ENCODE measurements at regions not wholly inside any gene's neighbourhood (a gene's known extent, or its start where the extent isn't known, plus 50 kb on each side); places are given as distances from the start of the nearest gene placed in this dataset.
"Not testable (repeated sequence)": the region's sequence is repeated elsewhere in the genome, so short reads cannot be mapped to it uniquely, and the experiment has no call there.

GRCh38 chr5:127133071-127133470 lies 59.8 kb upstream of the C5orf63 start:
- DNase-seq (ENCODE audit: low read depth, low spot score): no peak
- no peak overlapping the region for H3K27ac ChIP-seq

GRCh38 chr5:127136908-127137307 lies 63.6 kb upstream of the C5orf63 start:
- no peak for DNase-seq (ENCODE audit: low read depth, low spot score)
- no peak overlapping the region for H3K27ac ChIP-seq

GRCh38 chr5:127143722-127144121 lies 70.4 kb upstream of the C5orf63 start:
- no peak overlapping the region for H3K27ac ChIP-seq
- DNase-seq (ENCODE audit: low read depth, low spot score): no peak

- H3K27ac ChIP-seq: no peak overlapping the region
Observed at GRCh38 chr5:127153031-127153430, 79.7 kb upstream of the C5orf63 start.

GRCh38 chr5:127153521-127153920 lies 80.2 kb upstream of the C5orf63 start:
- no peak for DNase-seq (ENCODE audit: low read depth, low spot score)
- H3K27ac ChIP-seq: no peak overlapping the region

More at GRCh38 chr5:127153031-127153430, 79.7 kb upstream of the C5orf63 start:
- no peak for DNase-seq (ENCODE audit: low read depth, low spot score)

- H3K27ac ChIP-seq: no peak overlapping the region
- no peak for DNase-seq (ENCODE audit: low read depth, low spot score)
Observed at GRCh38 chr5:127163750-127164149, 90.4 kb upstream of the C5orf63 start.

- no peak overlapping the region for H3K27ac ChIP-seq
- no peak for DNase-seq (ENCODE audit: low read depth, low spot score)
Observed at GRCh38 chr5:127170918-127171600, 97.8 kb upstream of the C5orf63 start.

- H3K27ac ChIP-seq: no peak overlapping the region
- no peak for DNase-seq (ENCODE audit: low read depth, low spot score)
Observed at GRCh38 chr5:127176769-127177168, 103.5 kb upstream of the C5orf63 start.

GRCh38 chr5:127182631-127183030 lies 108.0 kb upstream of the MEGF10 start:
- not testable (repeated sequence) for H3K27ac ChIP-seq; DNase-seq (ENCODE audit: low read depth, low spot score)

- no peak for DNase-seq (ENCODE audit: low read depth, low spot score)
Observed at GRCh38 chr5:127183332-127183731, 107.3 kb upstream of the MEGF10 start.

GRCh38 chr5:127184851-127185250 lies 105.7 kb upstream of the MEGF10 start:
- H3K27ac ChIP-seq: no peak overlapping the region
- DNase-seq (ENCODE audit: low read depth, low spot score): no peak

More at GRCh38 chr5:127183332-127183731, 107.3 kb upstream of the MEGF10 start:
- no peak overlapping the region for H3K27ac ChIP-seq

- H3K27ac ChIP-seq: no peak overlapping the region
- DNase-seq (ENCODE audit: low read depth, low spot score): no peak
Observed at GRCh38 chr5:127186657-127187056, 103.9 kb upstream of the MEGF10 start.

GRCh38 chr5:127187706-127188105 lies 102.9 kb upstream of the MEGF10 start:
- no peak for DNase-seq (ENCODE audit: low read depth, low spot score)
- H3K27ac ChIP-seq: no peak overlapping the region

GRCh38 chr5:127192150-127192549 lies 98.4 kb upstream of the MEGF10 start:
- DNase-seq (ENCODE audit: low read depth, low spot score): no peak
- no peak overlapping the region for H3K27ac ChIP-seq

GRCh38 chr5:127192836-127193338 lies 97.7 kb upstream of the MEGF10 start:
- no peak overlapping the region for H3K27ac ChIP-seq
- DNase-seq (ENCODE audit: low read depth, low spot score): no peak

GRCh38 chr5:127196042-127196441 lies 94.6 kb upstream of the MEGF10 start:
- DNase-seq (ENCODE audit: low read depth, low spot score): no peak
- H3K27ac ChIP-seq: no peak overlapping the region

- not testable (repeated sequence) for H3K27ac ChIP-seq; DNase-seq (ENCODE audit: low read depth, low spot score)
Observed at GRCh38 chr5:127197402-127198167, 93.0 kb upstream of the MEGF10 start.

- DNase-seq (ENCODE audit: low read depth, low spot score); H3K27ac ChIP-seq: not testable (repeated sequence)
Observed at GRCh38 chr5:127202738-127203137, 87.9 kb upstream of the MEGF10 start.

GRCh38 chr5:127203818-127204217 lies 86.8 kb upstream of the MEGF10 start:
- no peak for DNase-seq (ENCODE audit: low read depth, low spot score)

GRCh38 chr5:127205147-127205546 lies 85.4 kb upstream of the MEGF10 start:
- no peak for DNase-seq (ENCODE audit: low read depth, low spot score)
- no peak overlapping the region for H3K27ac ChIP-seq

More at GRCh38 chr5:127203818-127204217, 86.8 kb upstream of the MEGF10 start:
- no peak overlapping the region for H3K27ac ChIP-seq

All from epithelial cell of prostate (primary cell).